ENCODE measurements at regions not wholly inside any gene's neighbourhood (a gene's known extent, or its start where the extent isn't known, plus 50 kb on each side); places are given as distances from the start of the nearest gene placed in this dataset.

GRCh38 chr3:78275420-78275852 is 1235.5 kb downstream of the ROBO2 start:
- DNase-seq, result no peak
- Histone ChIP-seq H3K27ac (no peak overlapping the region), H3K4me3 (no peak overlapping the region), H3K36me3 (ENCODE audit: low read depth, missing control alignments) (no peaks in the 10 kb centered on the region), H3K27me3 (no peaks in the 10 kb centered on the region), H3K9me3 (no peaks in the 10 kb centered on the region), H3K4me1 (no peaks in the 10 kb centered on the region)
- intact Hi-C loops (cut with DNase I; ENCODE audit: low total_unique reads), result no loop called here
- 90% methylated on average over 3 of the region's 3 CpGs for whole genome bisulfite sequencing, 2 donors
- no peak for TF ChIP-seq CTCF (IDR thresholded peaks at IDR 0.05)
- TF ChIP-seq POLR2A (IDR thresholded peaks at IDR 0.05), result no peak

GRCh38 chr3:78277220-78277619 is 1237.3 kb downstream of the ROBO2 start:
- Histone ChIP-seq H3K27ac (no peak overlapping the region), H3K27me3 (no peaks in the 10 kb centered on the region), H3K9me3 (no peaks in the 10 kb centered on the region), H3K4me1 (no peaks in the 10 kb centered on the region), H3K36me3 (ENCODE audit: low read depth, missing control alignments) (no peaks in the 10 kb centered on the region), H3K4me3 (no peak overlapping the region)
- 91% methylated on average over 2 of the region's 2 CpGs for WGBS, 2 donors
- no peak for DNase-seq
- intact Hi-C loops (cut with DNase I; ENCODE audit: low total_unique reads), result no loop called here
- TF ChIP-seq POLR2A (IDR thresholded peaks at IDR 0.05) (no peak), CTCF (IDR thresholded peaks at IDR 0.05) (no peak)

GRCh38 chr3:78277801-78278200 is 1237.9 kb downstream of the ROBO2 start:
- H3K9me3 ChIP-seq, result no peaks in the 10 kb centered on the region
- no peak overlapping the region for H3K27ac ChIP-seq
- intact Hi-C loops (cut with DNase I; ENCODE audit: low total_unique reads), result no loop called here
- H3K27me3 ChIP-seq, result no peaks in the 10 kb centered on the region
- H3K4me3 ChIP-seq, result no peak overlapping the region
- TF ChIP-seq POLR2A (IDR thresholded peaks at IDR 0.05) (no peak), CTCF (IDR thresholded peaks at IDR 0.05) (no peak)
- no peak for DNase-seq
- no peaks in the 10 kb centered on the region for H3K4me1 ChIP-seq
- no peaks in the 10 kb centered on the region for H3K36me3 ChIP-seq (ENCODE audit: low read depth, missing control alignments)

GRCh38 chr3:78279091-78279490 is 1239.2 kb downstream of the ROBO2 start:
- Histone ChIP-seq H3K9me3 (no peaks in the 10 kb centered on the region), H3K27me3 (no peaks in the 10 kb centered on the region), H3K4me3 (no peak overlapping the region), H3K4me1 (no peaks in the 10 kb centered on the region), H3K27ac (no peak overlapping the region), H3K36me3 (ENCODE audit: low read depth, missing control alignments) (no peaks in the 10 kb centered on the region)
- intact Hi-C loops (cut with DNase I; ENCODE audit: low total_unique reads), result no loop called here
- whole genome bisulfite sequencing, 2 donors, result 74 to 76% methylated on average over 3 of the region's 3 CpGs
- DNase-seq, result no peak
- TF ChIP-seq POLR2A (IDR thresholded peaks at IDR 0.05), result no peak
- TF ChIP-seq CTCF (IDR thresholded peaks at IDR 0.05), result no peak

GRCh38 chr3:78281381-78281780 is 1241.5 kb downstream of the ROBO2 start:
- no peak for DNase-seq
- Histone ChIP-seq H3K4me3 (no peak overlapping the region), H3K36me3 (ENCODE audit: low read depth, missing control alignments) (no peaks in the 10 kb centered on the region), H3K27ac (no peak overlapping the region), H3K27me3 (no peaks in the 10 kb centered on the region), H3K9me3 (no peaks in the 10 kb centered on the region), H3K4me1 (no peaks in the 10 kb centered on the region)
- intact Hi-C loops (cut with DNase I; ENCODE audit: low total_unique reads), result no loop called here
- WGBS, 2 donors, result 73 to 80% methylated on average over 1 to 3 of the region's 6 CpGs
- TF ChIP-seq POLR2A (IDR thresholded peaks at IDR 0.05) (no peak), CTCF (IDR thresholded peaks at IDR 0.05) (no peak)

Data from testis (tissue), 2 donors.